ENCODE measurements at regions not wholly inside any gene's neighbourhood (a gene's known extent, or its start where the extent isn't known, plus 50 kb on each side); places are given as distances from the start of the nearest gene placed in this dataset.

GRCh38 chr3:67215690-67216089 is 217.6 kb downstream of the KBTBD8 start:
- H3K9me3 ChIP-seq (ENCODE audit: low read length) = no peaks in the 10 kb centered on the region
- H3K4me2 ChIP-seq (ENCODE audit: low read length) = no peak overlapping the region
- H3K4me3 ChIP-seq (ENCODE audit: low read depth, low read length, poor library complexity, severe bottlenecking) = no peak overlapping the region
- H3K9me2 ChIP-seq (ENCODE audit: low read depth, low read length) = no peaks in the 10 kb centered on the region
- H3K36me3 ChIP-seq (ENCODE audit: insufficient read depth, low read length) = no peaks in the 10 kb centered on the region
- TF ChIP-seq EZH2 (IDR thresholded peaks at IDR 0.05; ENCODE audit: borderline replicate concordance, low read length) = no peak
- no peak for TF ChIP-seq CTCF (IDR thresholded peaks at IDR 0.05; ENCODE audit: low read length)
- H3K27me3 ChIP-seq (ENCODE audit: insufficient read depth, low read length) = no peaks in the 10 kb centered on the region
- no peaks in the 10 kb centered on the region for H3K4me1 ChIP-seq (ENCODE audit: insufficient read depth, low read length, severe bottlenecking)
- H3K27ac ChIP-seq (ENCODE audit: low read depth, low read length, poor library complexity, severe bottlenecking) = no peak overlapping the region
- H4K20me1 ChIP-seq (ENCODE audit: insufficient read depth, low read length) = no peaks in the 10 kb centered on the region
- H3K9ac ChIP-seq (ENCODE audit: low read length) = no peak overlapping the region
- H2AFZ ChIP-seq (ENCODE audit: low read length) = no peak overlapping the region
- no peaks in the 10 kb centered on the region for H3F3A ChIP-seq (ENCODE audit: insufficient read depth, low read length)
- no peaks in the 10 kb centered on the region for H3K79me2 ChIP-seq (ENCODE audit: insufficient read depth, low read length)

GRCh38 chr3:67227030-67227429 is 228.9 kb downstream of the KBTBD8 start:
- Histone ChIP-seq H3K4me2 (ENCODE audit: low read length) (no peak overlapping the region), H3F3A (ENCODE audit: insufficient read depth, low read length) (no peaks in the 10 kb centered on the region), H3K9me2 (ENCODE audit: low read depth, low read length) (no peaks in the 10 kb centered on the region), H3K36me3 (ENCODE audit: insufficient read depth, low read length) (no peaks in the 10 kb centered on the region), H3K4me3 (ENCODE audit: low read depth, low read length, poor library complexity, severe bottlenecking) (no peak overlapping the region), H4K20me1 (ENCODE audit: insufficient read depth, low read length) (no peaks in the 10 kb centered on the region), H3K27me3 (ENCODE audit: insufficient read depth, low read length) (no peaks in the 10 kb centered on the region), H2AFZ (ENCODE audit: low read length) (no peak overlapping the region), H3K79me2 (ENCODE audit: insufficient read depth, low read length) (no peaks in the 10 kb centered on the region), H3K4me1 (ENCODE audit: insufficient read depth, low read length, severe bottlenecking) (no peaks in the 10 kb centered on the region), H3K9me3 (ENCODE audit: low read length) (no peaks in the 10 kb centered on the region), H3K27ac (ENCODE audit: low read depth, low read length, poor library complexity, severe bottlenecking) (no peak overlapping the region), H3K9ac (ENCODE audit: low read length) (no peak overlapping the region)
- TF ChIP-seq CTCF (IDR thresholded peaks at IDR 0.05; ENCODE audit: low read length) (no peak), EZH2 (IDR thresholded peaks at IDR 0.05; ENCODE audit: borderline replicate concordance, low read length) (no peak)

DNA sequence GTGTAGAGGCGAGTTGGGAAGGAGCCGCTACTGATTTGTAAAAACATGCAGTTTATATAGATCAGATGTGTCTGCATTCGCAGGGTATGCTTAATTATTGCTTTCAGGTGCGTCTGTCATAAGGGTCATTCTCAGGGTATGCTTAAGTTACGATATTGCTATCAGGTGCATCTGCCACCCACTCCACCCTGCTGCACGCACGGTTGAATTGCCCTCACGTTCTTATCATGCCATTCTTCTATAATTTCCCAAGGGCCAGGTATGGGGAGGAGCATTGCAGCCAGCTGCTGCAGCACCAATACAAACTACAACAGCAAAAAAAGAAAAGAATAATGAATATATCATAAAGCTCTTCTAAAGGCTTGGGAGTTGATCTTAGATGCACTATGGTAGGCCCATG is 230.0 kb downstream of the KBTBD8 start:
- no peak overlapping the region for H2AFZ ChIP-seq (ENCODE audit: low read length)
- no peaks in the 10 kb centered on the region for H4K20me1 ChIP-seq (ENCODE audit: insufficient read depth, low read length)
- H3K9ac ChIP-seq (ENCODE audit: low read length) = no peak overlapping the region
- H3K79me2 ChIP-seq (ENCODE audit: insufficient read depth, low read length) = no peaks in the 10 kb centered on the region
- H3K27me3 ChIP-seq (ENCODE audit: insufficient read depth, low read length) = no peaks in the 10 kb centered on the region
- H3K27ac ChIP-seq (ENCODE audit: low read depth, low read length, poor library complexity, severe bottlenecking) = no peak overlapping the region
- no peaks in the 10 kb centered on the region for H3K9me3 ChIP-seq (ENCODE audit: low read length)
- H3F3A ChIP-seq (ENCODE audit: insufficient read depth, low read length) = no peaks in the 10 kb centered on the region
- H3K4me3 ChIP-seq (ENCODE audit: low read depth, low read length, poor library complexity, severe bottlenecking) = no peak overlapping the region
- no peaks in the 10 kb centered on the region for H3K9me2 ChIP-seq (ENCODE audit: low read depth, low read length)
- no peak overlapping the region for H3K4me2 ChIP-seq (ENCODE audit: low read length)
- H3K4me1 ChIP-seq (ENCODE audit: insufficient read depth, low read length, severe bottlenecking) = no peaks in the 10 kb centered on the region
- no peaks in the 10 kb centered on the region for H3K36me3 ChIP-seq (ENCODE audit: insufficient read depth, low read length)
- TF ChIP-seq EZH2 (IDR thresholded peaks at IDR 0.05; ENCODE audit: borderline replicate concordance, low read length) = no peak
- TF ChIP-seq CTCF (IDR thresholded peaks at IDR 0.05; ENCODE audit: low read length) = no peak
